Activated T-helper 9 cell treated with anti-CD3 and anti-CD28 coated beads, Interleukin-2, amount 50 U/mL, for 16 hours (primary cell): ENCODE measurements at regions not wholly inside any gene's neighbourhood (a gene's known extent, or its start where the extent isn't known, plus 50 kb on each side); places are given as distances from the start of the nearest gene placed in this dataset.
"Not testable (repeated sequence)": the region's sequence is repeated elsewhere in the genome, so short reads cannot be mapped to it uniquely, and the experiment has no call there.

ENCODE experiments used
- DNase-seq: peaks from one replicate; pipeline ENCODE4 v3.0.0-alpha.2; 2020; ENCODE audit warnings: low read depth

- no peak for DNase-seq
Observed at GRCh38 chr11:80338231-80338630, 897.4 kb upstream of the TENM4 start.

GRCh38 chr11:80331694-80332093 is 890.9 kb upstream of the TENM4 start:
- DNase-seq = no peak

- no peak for DNase-seq
Observed at GRCh38 chr11:80330264-80330663, 889.4 kb upstream of the TENM4 start.

GRCh38 chr11:80328774-80329173 is 887.9 kb upstream of the TENM4 start:
- DNase-seq = no peak

- DNase-seq = no peak
Observed at GRCh38 chr11:80327956-80328614, 887.3 kb upstream of the TENM4 start.

GRCh38 chr11:80321786-80322185 is 881.0 kb upstream of the TENM4 start:
- no peak for DNase-seq

GRCh38 chr11:80320765-80321164 is 879.9 kb upstream of the TENM4 start:
- no peak for DNase-seq

- no peak for DNase-seq
Observed at GRCh38 chr11:80320226-80320625, 879.4 kb upstream of the TENM4 start.

- no peak for DNase-seq
Observed at GRCh38 chr11:80317612-80318011, 876.8 kb upstream of the TENM4 start.

- no peak for DNase-seq
Observed at GRCh38 chr11:80315200-80315599, 874.4 kb upstream of the TENM4 start.

GRCh38 chr11:80309301-80309700 is 868.5 kb upstream of the TENM4 start:
- no peak for DNase-seq

- no peak for DNase-seq
Observed at GRCh38 chr11:80307676-80308075, 866.8 kb upstream of the TENM4 start.

- DNase-seq = no peak
Observed at GRCh38 chr11:80297858-80298632, 857.2 kb upstream of the TENM4 start.

- no peak for DNase-seq
Observed at GRCh38 chr11:80293293-80293692, 852.5 kb upstream of the TENM4 start.

GRCh38 chr11:80284946-80285785 is 844.3 kb upstream of the TENM4 start:
- DNase-seq = no peak

- no peak for DNase-seq
Observed at GRCh38 chr11:80282643-80283042, 841.8 kb upstream of the TENM4 start.

GRCh38 chr11:80281194-80281593 is 840.4 kb upstream of the TENM4 start:
- no peak for DNase-seq

- DNase-seq = no peak
Observed at GRCh38 chr11:80280737-80281136, 839.9 kb upstream of the TENM4 start.

- no peak for DNase-seq
Observed at GRCh38 chr11:80261776-80262175, 820.9 kb upstream of the TENM4 start.

- DNase-seq = not testable (repeated sequence)
Observed at GRCh38 chr11:80257319-80258015, 816.6 kb upstream of the TENM4 start.

- no peak for DNase-seq
Observed at GRCh38 chr11:80255021-80255420, 814.2 kb upstream of the TENM4 start.

GRCh38 chr11:80241766-80242165 is 800.9 kb upstream of the TENM4 start:
- DNase-seq = no peak
